HCT116 (cell line): ENCODE measurements at regions not wholly inside any gene's neighbourhood (a gene's known extent, or its start where the extent isn't known, plus 50 kb on each side); places are given as distances from the start of the nearest gene placed in this dataset.
"Not testable (repeated sequence)": the region's sequence is repeated elsewhere in the genome, so short reads cannot be mapped to it uniquely, and the experiment has no call there.

Source experiments
- EZH2 ChIP-seq: fragments of 200-600 bp; sonication (generic); IDR thresholded peaks from 2 replicates; pipeline ENCODE4 v1.6.1; 2017; ENCODE audit warnings: antibody characterized with exemption, mixed run types
- EZH2phosphoT487 ChIP-seq: fragments of 200-600 bp; IDR thresholded peaks from 2 replicates; pipeline ENCODE4 v1.6.1; 2018; ENCODE audit warnings: antibody characterized with exemption, borderline replicate concordance
- JUND ChIP-seq: IDR thresholded peaks from 2 replicates; pipeline ENCODE4 v1.6.1; 2012
- POLR2A ChIP-seq: IDR thresholded peaks from 2 replicates; pipeline ENCODE4 v1.7.0; 2011; ENCODE audit warnings: borderline replicate concordance; ENCODE audit not compliant: insufficient read depth, insufficient read length; ENCODE audit errors: extremely low read depth
- POLR2AphosphoS5 ChIP-seq: IDR thresholded peaks from 2 replicates; pipeline ENCODE4 v1.6.1; 2011; ENCODE audit warnings: mild to moderate bottlenecking, low read depth, low read length, moderate library complexity
- SIN3A ChIP-seq: IDR thresholded peaks from 2 replicates; pipeline ENCODE4 v1.6.1; 2012; ENCODE audit warnings: low read depth
- SP1 ChIP-seq: IDR thresholded peaks from 2 replicates; pipeline ENCODE4 v1.6.1; 2012; ENCODE audit warnings: low read depth
- YY1 ChIP-seq: IDR thresholded peaks from 2 replicates; pipeline ENCODE4 v1.6.1; 2011; ENCODE audit warnings: low read length, low read depth, moderate library complexity, mild to moderate bottlenecking; ENCODE audit not compliant: insufficient replicate concordance; ENCODE audit errors: extremely low read depth
- ZFX ChIP-seq: fragments of 450-650 bp; IDR thresholded peaks from 2 replicates; pipeline ENCODE4 v1.6.1; 2017
- TF ChIP-seq, protein P1 (sequence below), 3 experiments: fragments of 200-600 bp in 1 of 3; sonication (generic) in 1 of 3; IDR thresholded peaks in 2 of 3; conservative IDR thresholded peaks in 1 of 3; 2 replicates each; pipeline ENCODE4 v1.5.1; 2012 to 2017; ENCODE audit warnings: low read depth in 2 of 3, low read length in 2 of 3, antibody characterized with exemption in 1 of 3, borderline replicate concordance in 1 of 3, control low read depth in 1 of 3, mild to moderate bottlenecking in 1 of 3, mixed read lengths in 1 of 3, mixed run types in 1 of 3, moderate library complexity in 1 of 3; ENCODE audit not compliant: insufficient read depth in 1 of 3
- TF ChIP-seq, protein P2 (sequence below): IDR thresholded peaks from 2 replicates; pipeline ENCODE4 v1.6.1; 2012

DNA sequence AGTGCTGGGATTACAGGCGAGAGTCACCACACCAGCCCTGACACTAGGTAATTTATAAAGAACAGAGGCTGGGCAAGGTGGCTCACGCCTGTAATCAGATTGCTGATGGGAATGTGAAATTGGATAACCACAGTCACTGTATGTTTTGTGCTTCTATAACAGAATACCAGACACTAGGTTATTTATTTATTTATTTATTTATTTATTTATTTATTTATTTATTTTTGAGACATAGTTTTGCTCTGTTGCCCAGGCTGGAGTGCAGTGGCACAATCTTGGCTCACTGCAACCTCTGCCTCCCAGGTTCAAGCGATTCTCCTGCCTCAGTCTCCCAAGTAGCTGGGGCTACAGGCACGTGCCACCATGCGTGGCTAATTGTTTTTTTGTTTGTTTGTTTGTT lies 130.0 kb upstream of the FOXN3 start:
- TF ChIP-seq, protein P1, sequence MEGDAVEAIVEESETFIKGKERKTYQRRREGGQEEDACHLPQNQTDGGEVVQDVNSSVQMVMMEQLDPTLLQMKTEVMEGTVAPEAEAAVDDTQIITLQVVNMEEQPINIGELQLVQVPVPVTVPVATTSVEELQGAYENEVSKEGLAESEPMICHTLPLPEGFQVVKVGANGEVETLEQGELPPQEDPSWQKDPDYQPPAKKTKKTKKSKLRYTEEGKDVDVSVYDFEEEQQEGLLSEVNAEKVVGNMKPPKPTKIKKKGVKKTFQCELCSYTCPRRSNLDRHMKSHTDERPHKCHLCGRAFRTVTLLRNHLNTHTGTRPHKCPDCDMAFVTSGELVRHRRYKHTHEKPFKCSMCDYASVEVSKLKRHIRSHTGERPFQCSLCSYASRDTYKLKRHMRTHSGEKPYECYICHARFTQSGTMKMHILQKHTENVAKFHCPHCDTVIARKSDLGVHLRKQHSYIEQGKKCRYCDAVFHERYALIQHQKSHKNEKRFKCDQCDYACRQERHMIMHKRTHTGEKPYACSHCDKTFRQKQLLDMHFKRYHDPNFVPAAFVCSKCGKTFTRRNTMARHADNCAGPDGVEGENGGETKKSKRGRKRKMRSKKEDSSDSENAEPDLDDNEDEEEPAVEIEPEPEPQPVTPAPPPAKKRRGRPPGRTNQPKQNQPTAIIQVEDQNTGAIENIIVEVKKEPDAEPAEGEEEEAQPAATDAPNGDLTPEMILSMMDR (IDR thresholded peaks at IDR 0.05 in 2 of 3, conservative IDR thresholded peaks at IDR 0.05 in 1 of 3; ENCODE audit: borderline replicate concordance in 1 of 3, insufficient read depth in 1 of 3, low read depth in 2 of 3, low read length in 2 of 3), result not testable (repeated sequence)
- TF ChIP-seq POLR2A, EZH2, EZH2phosphoT487, SIN3A, YY1, SP1, JUND, POLR2AphosphoS5, ZFX: not testable (repeated sequence)
- TF ChIP-seq, protein P2, sequence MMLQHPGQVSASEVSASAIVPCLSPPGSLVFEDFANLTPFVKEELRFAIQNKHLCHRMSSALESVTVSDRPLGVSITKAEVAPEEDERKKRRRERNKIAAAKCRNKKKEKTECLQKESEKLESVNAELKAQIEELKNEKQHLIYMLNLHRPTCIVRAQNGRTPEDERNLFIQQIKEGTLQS, result not testable (repeated sequence)
